Fibroblast of lung (primary cell): ENCODE measurements at regions not wholly inside any gene's neighbourhood (a gene's known extent, or its start where the extent isn't known, plus 50 kb on each side); places are given as distances from the start of the nearest gene placed in this dataset.

Experiments
- DNase-seq, 2 donors: peaks; one replicate each; pipeline versions ENCODE4 v3.0.0 to v3.0.0-alpha.2; 2010; ENCODE audit warnings: low read depth in 2 of 2
- H2AFZ ChIP-seq: 2 replicates; pipeline ENCODE4 v1.5.1; 2012; ENCODE audit warnings: low read length, control low read depth, inconsistent platforms
- H3K27ac ChIP-seq: 2 replicates; pipeline ENCODE4 v1.5.1; 2011; ENCODE audit warnings: low read length, control low read depth; ENCODE audit not compliant: insufficient read depth
- H3K27me3 ChIP-seq: 2 replicates; pipeline ENCODE4 v1.5.1; 2011; ENCODE audit warnings: mild to moderate bottlenecking, low read length; ENCODE audit not compliant: control insufficient read depth, insufficient read depth
- H3K36me3 ChIP-seq: 2 replicates; pipeline ENCODE4 v1.5.1; 2011; ENCODE audit warnings: low read length; ENCODE audit not compliant: control insufficient read depth, insufficient read depth
- H3K4me1 ChIP-seq: 2 replicates; pipeline ENCODE4 v1.5.1; 2011; ENCODE audit warnings: low read length; ENCODE audit not compliant: control insufficient read depth, insufficient read depth; ENCODE audit errors: extremely low read depth
- H3K4me2 ChIP-seq: 2 replicates; pipeline ENCODE4 v1.5.1; 2011; ENCODE audit warnings: low read length, control low read depth; ENCODE audit not compliant: insufficient read depth; ENCODE audit errors: extremely low read depth
- H3K4me3 ChIP-seq, 4 experiments: fragments of 200-600 bp in 1 of 4; sonication (generic) in 1 of 4; replicated peaks in 1 of 4; 2 replicates each; pipeline ENCODE4 v1.5.1; 2011 to 2016; ENCODE audit warnings: low read length in 4 of 4, low read depth in 3 of 4, mild to moderate bottlenecking in 3 of 4, control low read depth in 2 of 4, inconsistent platforms in 1 of 4, mixed read lengths in 1 of 4; ENCODE audit not compliant: insufficient read depth in 1 of 4; ENCODE audit errors: control extremely low read depth in 1 of 4
- H3K79me2 ChIP-seq: 2 replicates; pipeline ENCODE4 v1.5.1; 2012; ENCODE audit warnings: mild to moderate bottlenecking, low read length, inconsistent platforms; ENCODE audit not compliant: control insufficient read depth, insufficient read depth
- H3K9ac ChIP-seq: 2 replicates; pipeline ENCODE4 v1.5.1; 2011; ENCODE audit warnings: mild to moderate bottlenecking, low read length, control low read depth; ENCODE audit not compliant: insufficient read depth
- H3K9me3 ChIP-seq: 2 replicates; pipeline ENCODE4 v1.5.1; 2012; ENCODE audit warnings: low read depth, low read length; ENCODE audit not compliant: control insufficient read depth, insufficient read depth
- H4K20me1 ChIP-seq: 2 replicates; pipeline ENCODE4 v1.5.1; 2011; ENCODE audit warnings: low read length; ENCODE audit not compliant: control insufficient read depth, insufficient read depth; ENCODE audit errors: extremely low read depth
- EZH2 ChIP-seq: IDR thresholded peaks from 2 replicates; pipeline ENCODE4 v1.5.1; 2012; ENCODE audit warnings: low read length, control low read depth, mild to moderate bottlenecking; ENCODE audit errors: missing control alignments
- TF ChIP-seq, protein P1 (sequence below), 2 donors: IDR thresholded peaks in 1 of 2; conservative IDR thresholded peaks in 1 of 2; 1 replicate in 1 of 2; 2 replicates in 1 of 2; pipeline ENCODE4 v1.5.1; 2011 to 2012; ENCODE audit warnings: low read length in 2 of 2, control low read depth in 1 of 2, inconsistent platforms in 1 of 2, low read depth in 1 of 2, mild to moderate bottlenecking in 1 of 2

DNA sequence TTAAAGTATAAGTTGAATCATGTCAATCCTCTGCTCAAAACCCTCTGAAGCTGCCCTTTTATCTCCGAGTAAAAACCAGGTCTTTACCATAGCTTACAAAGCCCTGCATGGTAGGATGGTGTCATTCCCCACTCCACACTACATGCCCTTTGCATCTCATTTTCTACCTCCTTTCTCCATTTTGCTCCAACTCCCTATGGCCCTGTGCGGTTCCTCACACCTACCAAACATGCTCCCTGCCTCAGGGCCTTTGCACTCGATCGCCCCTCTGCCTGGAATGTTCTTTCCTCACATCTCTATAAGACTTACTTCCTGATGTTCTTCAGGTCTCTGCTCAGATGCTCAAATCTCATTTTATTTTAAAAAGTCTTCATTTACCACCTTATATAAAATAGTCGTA, 80.7 kb downstream of the MYL12B start:
- Histone ChIP-seq H4K20me1 (no peaks in the 10 kb centered on the region), H3K4me3 (no peak overlapping the region), H3K27me3 (no peaks in the 10 kb centered on the region), H2AFZ (no peak overlapping the region), H3K36me3 (no peaks in the 10 kb centered on the region), H3K9me3 (no peaks in the 10 kb centered on the region), H3K79me2 (no peaks in the 10 kb centered on the region), H3K4me1 (no peaks in the 10 kb centered on the region), H3K4me2 (no peak overlapping the region), H3K9ac (no peak overlapping the region), H3K27ac (no peak overlapping the region)
- TF ChIP-seq, protein P1, sequence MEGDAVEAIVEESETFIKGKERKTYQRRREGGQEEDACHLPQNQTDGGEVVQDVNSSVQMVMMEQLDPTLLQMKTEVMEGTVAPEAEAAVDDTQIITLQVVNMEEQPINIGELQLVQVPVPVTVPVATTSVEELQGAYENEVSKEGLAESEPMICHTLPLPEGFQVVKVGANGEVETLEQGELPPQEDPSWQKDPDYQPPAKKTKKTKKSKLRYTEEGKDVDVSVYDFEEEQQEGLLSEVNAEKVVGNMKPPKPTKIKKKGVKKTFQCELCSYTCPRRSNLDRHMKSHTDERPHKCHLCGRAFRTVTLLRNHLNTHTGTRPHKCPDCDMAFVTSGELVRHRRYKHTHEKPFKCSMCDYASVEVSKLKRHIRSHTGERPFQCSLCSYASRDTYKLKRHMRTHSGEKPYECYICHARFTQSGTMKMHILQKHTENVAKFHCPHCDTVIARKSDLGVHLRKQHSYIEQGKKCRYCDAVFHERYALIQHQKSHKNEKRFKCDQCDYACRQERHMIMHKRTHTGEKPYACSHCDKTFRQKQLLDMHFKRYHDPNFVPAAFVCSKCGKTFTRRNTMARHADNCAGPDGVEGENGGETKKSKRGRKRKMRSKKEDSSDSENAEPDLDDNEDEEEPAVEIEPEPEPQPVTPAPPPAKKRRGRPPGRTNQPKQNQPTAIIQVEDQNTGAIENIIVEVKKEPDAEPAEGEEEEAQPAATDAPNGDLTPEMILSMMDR (conservative IDR thresholded peaks at IDR 0.05 in 1 of 2, IDR thresholded peaks at IDR 0.05 in 1 of 2; ENCODE audit: low read depth in 1 of 2, low read length in 2 of 2), result no peak
- TF ChIP-seq EZH2, result no peak
- no peak for DNase-seq

DNA sequence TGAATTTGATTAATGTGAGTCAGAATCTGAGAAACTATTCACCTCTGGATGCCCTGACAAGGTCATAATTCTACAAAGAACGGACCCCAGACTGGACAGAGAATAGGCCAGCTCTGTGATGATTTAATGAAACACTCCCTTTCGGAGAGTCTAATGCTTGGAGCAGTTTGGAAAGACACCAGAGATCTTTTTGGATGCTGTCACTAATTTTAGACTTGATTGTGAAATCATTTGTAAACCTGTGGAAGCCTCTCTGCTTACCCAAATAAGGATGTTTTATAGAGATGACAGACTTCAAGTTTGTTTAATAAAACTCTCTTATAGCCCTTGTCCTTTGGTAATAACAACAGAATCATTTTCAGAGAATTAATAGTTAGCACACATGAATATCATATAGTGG, 83.5 kb downstream of the MYL12B start:
- Histone ChIP-seq H3K79me2 (no peaks in the 10 kb centered on the region), H2AFZ (no peak overlapping the region), H3K4me3 (no peak overlapping the region), H3K36me3 (no peaks in the 10 kb centered on the region), H4K20me1 (no peaks in the 10 kb centered on the region), H3K27me3 (no peaks in the 10 kb centered on the region), H3K9me3 (no peaks in the 10 kb centered on the region), H3K4me2 (no peak overlapping the region), H3K4me1 (no peaks in the 10 kb centered on the region), H3K27ac (no peak overlapping the region), H3K9ac (no peak overlapping the region)
- DNase-seq, result peak in 1 of 2 donors; percentile 72
- TF ChIP-seq, protein P1 (conservative IDR thresholded peaks at IDR 0.05 in 1 of 2, IDR thresholded peaks at IDR 0.05 in 1 of 2; ENCODE audit: low read depth in 1 of 2, low read length in 2 of 2), result no peak
- no peak for TF ChIP-seq EZH2

DNA sequence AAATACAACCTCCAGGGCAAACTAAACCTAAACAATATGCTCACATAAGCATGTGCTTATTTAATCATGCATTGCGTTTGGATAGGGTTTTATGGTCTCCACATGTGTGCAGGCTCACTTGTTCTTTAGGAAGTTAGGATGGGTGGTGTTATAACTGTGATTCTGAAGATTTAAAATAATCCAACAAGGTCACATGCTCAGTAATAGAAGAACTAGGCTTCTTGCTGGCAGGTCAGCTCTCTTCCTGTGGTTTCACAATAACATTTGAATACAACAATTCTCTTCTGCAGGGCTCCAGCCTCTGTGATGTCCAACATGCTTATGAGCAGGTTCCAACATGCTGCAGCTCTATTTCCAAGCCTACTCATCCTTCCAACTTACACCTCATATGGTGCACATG, 84.0 kb downstream of the MYL12B start:
- Histone ChIP-seq H4K20me1 (no peaks in the 10 kb centered on the region), H3K9me3 (no peaks in the 10 kb centered on the region), H3K4me1 (no peaks in the 10 kb centered on the region), H3K27ac (no peak overlapping the region), H2AFZ (no peak overlapping the region), H3K36me3 (no peaks in the 10 kb centered on the region), H3K9ac (no peak overlapping the region), H3K79me2 (no peaks in the 10 kb centered on the region), H3K4me3 (no peak overlapping the region), H3K4me2 (peak overlapping the region; percentile 51), H3K27me3 (no peaks in the 10 kb centered on the region)
- peak in 1 of 2 donors; percentile 53 for DNase-seq
- TF ChIP-seq EZH2, result no peak
- TF ChIP-seq, protein P1 (conservative IDR thresholded peaks at IDR 0.05 in 1 of 2, IDR thresholded peaks at IDR 0.05 in 1 of 2; ENCODE audit: low read depth in 1 of 2, low read length in 2 of 2), result no peak
